ENCODE measurements at regions not wholly inside any gene's neighbourhood (a gene's known extent, or its start where the extent isn't known, plus 50 kb on each side); places are given as distances from the start of the nearest gene placed in this dataset.
A peak's percentile ranks its signal among the peaks of the same experiment; 100 is the strongest.

DNA sequence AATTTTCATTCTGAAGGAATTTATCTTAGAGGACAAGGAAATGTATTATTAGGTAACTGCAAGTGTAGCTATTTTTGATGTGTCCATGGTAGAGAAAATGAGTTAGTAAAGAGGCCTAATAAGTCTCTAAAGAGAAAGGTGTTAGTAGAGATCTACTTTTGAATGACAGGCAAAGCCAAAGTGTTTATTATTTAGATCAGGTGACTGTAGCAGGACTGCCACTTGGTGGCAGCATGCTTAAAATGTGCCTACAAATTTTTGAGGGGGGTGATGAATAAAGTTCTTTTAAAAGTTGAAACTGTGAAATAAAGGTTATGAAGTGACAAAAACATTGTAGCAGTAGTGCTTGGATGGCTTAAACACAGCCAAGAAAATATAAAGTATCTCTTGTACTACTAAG is 421.5 kb upstream of the MEIS1 start:
- no peaks in the 10 kb centered on the region for H3K36me3 ChIP-seq
- peak; percentile 9 for DNase-seq
- no peak overlapping the region for H3K4me3 ChIP-seq (ENCODE audit: low read depth, low read length)

DNA sequence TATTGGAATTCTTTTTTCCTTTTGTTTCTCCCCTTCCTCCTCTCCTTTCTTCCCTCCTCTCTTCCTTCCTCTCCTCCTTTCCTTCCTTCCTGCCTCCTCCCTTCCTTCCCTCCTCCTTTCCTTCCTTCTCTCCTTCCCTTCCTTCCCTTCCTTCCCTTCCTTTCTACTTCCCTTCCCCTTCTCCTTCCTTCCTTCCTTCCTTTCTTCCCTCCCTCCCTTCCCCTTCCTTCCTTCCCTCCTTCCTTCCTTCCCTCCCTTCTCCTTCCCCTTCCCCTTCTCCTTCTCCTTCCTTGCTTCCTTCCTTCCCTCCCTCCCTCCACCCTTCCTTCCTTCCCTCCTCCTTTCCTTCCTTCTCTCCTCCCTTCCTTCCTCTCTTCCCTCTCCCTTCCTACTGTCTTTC is 431.0 kb upstream of the MEIS1 start:
- H3K9me3 ChIP-seq (ENCODE audit: severe bottlenecking) = no peaks in the 10 kb centered on the region
- no peak overlapping the region for H3K4me3 ChIP-seq (ENCODE audit: low read depth, low read length)
- DNase-seq = no peak
- TF ChIP-seq, protein P1, sequence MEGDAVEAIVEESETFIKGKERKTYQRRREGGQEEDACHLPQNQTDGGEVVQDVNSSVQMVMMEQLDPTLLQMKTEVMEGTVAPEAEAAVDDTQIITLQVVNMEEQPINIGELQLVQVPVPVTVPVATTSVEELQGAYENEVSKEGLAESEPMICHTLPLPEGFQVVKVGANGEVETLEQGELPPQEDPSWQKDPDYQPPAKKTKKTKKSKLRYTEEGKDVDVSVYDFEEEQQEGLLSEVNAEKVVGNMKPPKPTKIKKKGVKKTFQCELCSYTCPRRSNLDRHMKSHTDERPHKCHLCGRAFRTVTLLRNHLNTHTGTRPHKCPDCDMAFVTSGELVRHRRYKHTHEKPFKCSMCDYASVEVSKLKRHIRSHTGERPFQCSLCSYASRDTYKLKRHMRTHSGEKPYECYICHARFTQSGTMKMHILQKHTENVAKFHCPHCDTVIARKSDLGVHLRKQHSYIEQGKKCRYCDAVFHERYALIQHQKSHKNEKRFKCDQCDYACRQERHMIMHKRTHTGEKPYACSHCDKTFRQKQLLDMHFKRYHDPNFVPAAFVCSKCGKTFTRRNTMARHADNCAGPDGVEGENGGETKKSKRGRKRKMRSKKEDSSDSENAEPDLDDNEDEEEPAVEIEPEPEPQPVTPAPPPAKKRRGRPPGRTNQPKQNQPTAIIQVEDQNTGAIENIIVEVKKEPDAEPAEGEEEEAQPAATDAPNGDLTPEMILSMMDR (IDR thresholded peaks at IDR 0.05; ENCODE audit: low read depth, low read length) = no peak
- no peaks in the 10 kb centered on the region for H3K36me3 ChIP-seq
- H3K27me3 ChIP-seq (ENCODE audit: insufficient read depth, low read depth, severe bottlenecking) = peaks cover 64% of the 10 kb centered on the region
- no peak overlapping the region for H3K27ac ChIP-seq

More for the DNA sequence above, 421.5 kb upstream of the MEIS1 start:
- no peaks in the 10 kb centered on the region for H3K9me3 ChIP-seq (ENCODE audit: severe bottlenecking)
- TF ChIP-seq, protein P1 (IDR thresholded peaks at IDR 0.05; ENCODE audit: low read depth, low read length) = peak; percentile 25; the same call in 1 of the 2 replicates
- no peak overlapping the region for H3K27ac ChIP-seq
- H3K27me3 ChIP-seq (ENCODE audit: insufficient read depth, low read depth, severe bottlenecking) = peaks cover 86% of the 10 kb centered on the region

DNA sequence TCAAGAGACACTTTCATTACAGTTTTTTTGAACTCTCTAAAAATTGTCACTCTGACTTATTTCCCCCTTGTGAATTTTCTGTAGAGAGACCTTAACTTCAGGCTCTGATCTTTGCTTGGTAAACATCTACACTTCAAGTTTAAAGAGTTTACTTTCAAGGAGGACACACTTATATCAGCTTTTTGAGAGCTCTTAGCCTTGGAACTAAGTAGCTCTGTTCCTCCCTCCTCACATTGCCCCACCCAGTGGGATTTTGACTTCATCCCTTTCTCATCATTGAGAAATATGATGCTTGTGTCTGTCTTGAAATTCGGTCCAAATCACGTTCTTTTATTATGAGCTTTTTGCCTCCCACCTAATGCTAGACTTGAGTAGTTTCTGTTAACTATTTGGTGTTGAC is 433.4 kb upstream of the MEIS1 start:
- no peaks in the 10 kb centered on the region for H3K36me3 ChIP-seq
- TF ChIP-seq, protein P1 (IDR thresholded peaks at IDR 0.05; ENCODE audit: low read depth, low read length) = no peak
- no peak for DNase-seq
- H3K9me3 ChIP-seq (ENCODE audit: severe bottlenecking) = no peaks in the 10 kb centered on the region
- H3K4me3 ChIP-seq (ENCODE audit: low read depth, low read length) = no peak overlapping the region
- H3K27me3 ChIP-seq (ENCODE audit: insufficient read depth, low read depth, severe bottlenecking) = peaks cover 66% of the 10 kb centered on the region
- H3K27ac ChIP-seq = no peak overlapping the region

DNA sequence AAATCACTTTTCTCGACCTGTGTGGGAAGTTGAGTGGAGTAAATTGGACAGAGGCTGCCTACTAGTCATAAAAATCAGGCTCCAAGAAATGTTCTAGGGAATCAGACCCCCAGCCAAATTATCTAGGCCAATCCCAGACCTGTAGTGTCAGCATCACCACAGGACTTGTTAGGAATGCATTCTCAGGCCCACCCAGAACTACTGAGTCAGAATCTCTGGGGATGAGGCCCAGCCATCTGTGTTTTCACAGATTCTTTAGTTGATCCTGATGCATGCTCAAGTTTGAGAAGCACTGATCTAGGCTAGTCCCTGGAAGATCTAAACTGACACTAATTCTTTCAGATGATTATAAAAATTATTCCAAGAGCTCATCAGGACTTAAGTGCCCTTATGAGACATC is 434.0 kb upstream of the MEIS1 start:
- Histone ChIP-seq H3K4me3 (ENCODE audit: low read depth, low read length) (no peak overlapping the region), H3K36me3 (no peaks in the 10 kb centered on the region)

DNA sequence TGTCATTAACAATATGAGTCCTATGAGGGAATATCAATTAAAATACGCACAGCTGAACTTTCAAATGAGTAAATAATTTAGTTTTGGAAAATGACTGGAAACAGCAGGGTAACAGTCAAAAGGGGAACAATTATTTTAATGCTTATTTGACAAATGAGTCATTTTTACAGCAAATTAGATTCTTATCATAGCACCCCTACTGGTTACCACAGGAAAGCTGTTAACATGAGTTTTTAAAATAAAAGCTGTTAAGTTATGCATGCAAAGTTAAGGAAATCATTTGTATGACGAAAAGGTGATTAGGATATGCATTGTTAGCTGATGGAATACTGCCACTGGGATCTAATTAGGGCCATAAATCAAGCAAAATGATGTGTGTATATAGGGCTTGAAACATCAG is 435.1 kb upstream of the MEIS1 start:
- Histone ChIP-seq H3K9me3 (ENCODE audit: severe bottlenecking) (no peaks in the 10 kb centered on the region), H3K27ac (no peak overlapping the region), H3K27me3 (ENCODE audit: insufficient read depth, low read depth, severe bottlenecking) (peaks cover 63% of the 10 kb centered on the region), H3K4me3 (ENCODE audit: low read depth, low read length) (no peak overlapping the region), H3K36me3 (no peaks in the 10 kb centered on the region)
- TF ChIP-seq, protein P1 (IDR thresholded peaks at IDR 0.05; ENCODE audit: low read depth, low read length) = no peak
- DNase-seq = no peak

More for the DNA sequence above, 434.0 kb upstream of the MEIS1 start:
- Histone ChIP-seq H3K27me3 (ENCODE audit: insufficient read depth, low read depth, severe bottlenecking) (peaks cover 63% of the 10 kb centered on the region), H3K27ac (no peak overlapping the region), H3K9me3 (ENCODE audit: severe bottlenecking) (no peaks in the 10 kb centered on the region)
- no peak for DNase-seq
- TF ChIP-seq, protein P1 (IDR thresholded peaks at IDR 0.05; ENCODE audit: low read depth, low read length) = no peak

DNA sequence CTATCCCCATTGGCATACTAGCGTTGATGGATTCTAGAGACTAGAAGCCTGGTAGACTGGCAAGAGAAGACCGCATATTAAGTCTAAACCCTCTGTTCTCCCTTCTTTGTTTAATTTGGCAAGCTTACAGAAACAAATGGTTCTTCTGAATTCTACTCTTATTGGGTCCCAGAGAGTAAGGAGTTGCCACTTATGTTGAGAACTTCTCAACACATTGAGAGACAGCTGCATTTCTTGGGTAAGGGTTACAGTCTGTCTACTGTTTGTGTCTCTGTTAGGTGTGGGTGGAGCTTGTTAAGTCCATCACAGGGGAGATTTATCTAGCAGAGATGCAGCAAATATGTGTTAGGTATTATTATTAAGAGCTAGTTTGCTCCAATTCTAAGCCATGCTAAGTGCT is 435.8 kb upstream of the MEIS1 start:
- no peaks in the 10 kb centered on the region for H3K36me3 ChIP-seq
- TF ChIP-seq, protein P1 (IDR thresholded peaks at IDR 0.05; ENCODE audit: low read depth, low read length) = no peak
- H3K9me3 ChIP-seq (ENCODE audit: severe bottlenecking) = no peaks in the 10 kb centered on the region
- H3K4me3 ChIP-seq (ENCODE audit: low read depth, low read length) = no peak overlapping the region
- H3K27me3 ChIP-seq (ENCODE audit: insufficient read depth, low read depth, severe bottlenecking) = peaks cover 66% of the 10 kb centered on the region
- no peak overlapping the region for H3K27ac ChIP-seq
- DNase-seq = no peak

Measured in WERI-Rb-1 (cell line).